ENCODE measurements at regions not wholly inside any gene's neighbourhood (a gene's known extent, or its start where the extent isn't known, plus 50 kb on each side); places are given as distances from the start of the nearest gene placed in this dataset.

- Mint-ChIP-seq H3K4me1 (no peaks in the 10 kb centered on the region), H3K4me3 (no peak overlapping the region), H3K9me3 (no peaks in the 10 kb centered on the region), H3K27ac (no peak overlapping the region), H3K27me3 (ENCODE audit: low read depth in 3 of 3) (peaks cover 7 to 12% (median 7%) of the 10 kb centered on the region in 3 donors), H3K36me3 (no peaks in the 10 kb centered on the region)
- intact Hi-C loops (cut with micrococcal nuclease): no loop called here
- Histone ChIP-seq H4K20me1 (ENCODE audit: insufficient read depth, low read length) (no peaks in the 10 kb centered on the region), H3K4me3 (replicated peaks in 1 of 3; ENCODE audit: low read depth in 2 of 3, low read length in 3 of 3) (no peak overlapping the region), H3K4me1 (ENCODE audit: control insufficient read depth in 1 of 2, insufficient read depth in 2 of 2, low read length in 2 of 2) (no peaks in the 10 kb centered on the region), H3K36me3 (replicated peaks in 1 of 2; ENCODE audit: control insufficient read depth in 1 of 2, insufficient read depth in 2 of 2, low read length in 2 of 2) (no peaks in the 10 kb centered on the region), H3K79me2 (ENCODE audit: insufficient read depth, low read length) (no peaks in the 10 kb centered on the region), H3K27me3 (ENCODE audit: control insufficient read depth in 2 of 2, insufficient read depth in 2 of 2, low read length in 2 of 2) (no peaks in the 10 kb centered on the region), H2AFZ (ENCODE audit: insufficient read depth, low read depth, low read length, poor library complexity, severe bottlenecking) (no peak overlapping the region), H3K9ac (ENCODE audit: insufficient read depth, low read length, poor library complexity, severe bottlenecking) (no peak overlapping the region), H3K27ac (ENCODE audit: low read depth in 1 of 2, low read length in 2 of 2) (no peak overlapping the region), H3K9me3 (replicated peaks in 1 of 2; ENCODE audit: control insufficient read depth in 1 of 2, insufficient read depth in 1 of 2, low read length in 2 of 2) (no peaks in the 10 kb centered on the region), H3K4me2 (replicated peaks; ENCODE audit: extremely low read depth, low read length, poor library complexity, severe bottlenecking) (no peak overlapping the region)
- 43% methylated on average over 5 of the region's 6 CpGs for whole genome bisulfite sequencing (ENCODE audit: insufficient coverage)
- DNase-seq: no peak
- no peak for TF ChIP-seq CTCF (IDR thresholded peaks at IDR 0.05)
Measured at GRCh38 chr6:168152980-168153379, 74.0 kb upstream of the FRMD1 start.

- no peaks in the 10 kb centered on the region for H4K20me1 ChIP-seq (ENCODE audit: insufficient read depth, low read length)
- no peaks in the 10 kb centered on the region for H3K9me3 ChIP-seq (replicated peaks in 1 of 2; ENCODE audit: control insufficient read depth in 1 of 2, insufficient read depth in 1 of 2, low read length in 2 of 2)
- no peaks in the 10 kb centered on the region for H3K9me3 Mint-ChIP-seq
- no peak for DNase-seq
- H3K4me3 Mint-ChIP-seq: no peak overlapping the region
- intact Hi-C loops (cut with micrococcal nuclease): no loop called here
- WGBS (ENCODE audit: insufficient coverage): 87% methylated on average over 14 of the region's 18 CpGs
- H2AFZ ChIP-seq (ENCODE audit: insufficient read depth, low read depth, low read length, poor library complexity, severe bottlenecking): no peak overlapping the region
- no peak overlapping the region for H3K27ac Mint-ChIP-seq
- no peak for TF ChIP-seq CTCF (IDR thresholded peaks at IDR 0.05)
- no peaks in the 10 kb centered on the region for H3K79me2 ChIP-seq (ENCODE audit: insufficient read depth, low read length)
- H3K4me1 ChIP-seq (ENCODE audit: control insufficient read depth in 1 of 2, insufficient read depth in 2 of 2, low read length in 2 of 2): no peaks in the 10 kb centered on the region
- H3K4me3 ChIP-seq (replicated peaks in 1 of 3; ENCODE audit: low read depth in 2 of 3, low read length in 3 of 3): no peak overlapping the region
- H3K36me3 Mint-ChIP-seq: no peaks in the 10 kb centered on the region
- H3K27me3 Mint-ChIP-seq (ENCODE audit: low read depth in 3 of 3): peaks cover 3 to 11% (median 4%) of the 10 kb centered on the region in 3 donors
- no peak overlapping the region for H3K4me2 ChIP-seq (replicated peaks; ENCODE audit: extremely low read depth, low read length, poor library complexity, severe bottlenecking)
- no peak overlapping the region for H3K9ac ChIP-seq (ENCODE audit: insufficient read depth, low read length, poor library complexity, severe bottlenecking)
- H3K27ac ChIP-seq (ENCODE audit: low read depth in 1 of 2, low read length in 2 of 2): no peak overlapping the region
- no peaks in the 10 kb centered on the region for H3K4me1 Mint-ChIP-seq
- H3K27me3 ChIP-seq (ENCODE audit: control insufficient read depth in 2 of 2, insufficient read depth in 2 of 2, low read length in 2 of 2): no peaks in the 10 kb centered on the region
- H3K36me3 ChIP-seq (replicated peaks in 1 of 2; ENCODE audit: control insufficient read depth in 1 of 2, insufficient read depth in 2 of 2, low read length in 2 of 2): no peaks in the 10 kb centered on the region
Measured at GRCh38 chr6:168152306-168152963, 73.4 kb upstream of the FRMD1 start.

Data from CD14-positive monocyte (primary cell).